ENCODE measurements at regions not wholly inside any gene's neighbourhood (a gene's known extent, or its start where the extent isn't known, plus 50 kb on each side); places are given as distances from the start of the nearest gene placed in this dataset.
A peak's percentile ranks its signal among the peaks of the same experiment; 100 is the strongest.

- DNase-seq = no peak
Measured at GRCh38 chr13:77423296-77423695, 96.4 kb upstream of the MYCBP2 start.

DNA sequence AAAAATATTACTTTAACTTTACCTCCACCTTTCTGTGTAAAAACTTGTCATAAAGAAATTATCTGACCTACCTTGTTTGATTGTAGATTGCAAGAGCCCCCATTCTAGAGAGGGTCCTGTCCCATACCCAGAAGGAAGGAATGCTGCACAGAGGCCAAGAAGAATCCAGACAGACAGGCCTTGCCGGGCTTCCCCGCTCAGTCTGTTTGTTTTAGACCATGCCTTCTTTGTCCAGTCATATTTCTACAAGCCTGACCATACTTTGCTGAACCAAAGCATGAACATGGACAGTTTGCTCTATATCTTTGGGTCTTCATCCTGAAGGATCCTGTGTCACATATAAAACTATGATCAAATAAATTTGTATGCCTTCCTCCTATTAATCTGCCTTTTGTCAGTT lies 95.8 kb upstream of the MYCBP2 start:
- DNase-seq = no peak

- DNase-seq = no peak
Measured at GRCh38 chr13:77417897-77418296, 91.0 kb upstream of the MYCBP2 start.

DNA sequence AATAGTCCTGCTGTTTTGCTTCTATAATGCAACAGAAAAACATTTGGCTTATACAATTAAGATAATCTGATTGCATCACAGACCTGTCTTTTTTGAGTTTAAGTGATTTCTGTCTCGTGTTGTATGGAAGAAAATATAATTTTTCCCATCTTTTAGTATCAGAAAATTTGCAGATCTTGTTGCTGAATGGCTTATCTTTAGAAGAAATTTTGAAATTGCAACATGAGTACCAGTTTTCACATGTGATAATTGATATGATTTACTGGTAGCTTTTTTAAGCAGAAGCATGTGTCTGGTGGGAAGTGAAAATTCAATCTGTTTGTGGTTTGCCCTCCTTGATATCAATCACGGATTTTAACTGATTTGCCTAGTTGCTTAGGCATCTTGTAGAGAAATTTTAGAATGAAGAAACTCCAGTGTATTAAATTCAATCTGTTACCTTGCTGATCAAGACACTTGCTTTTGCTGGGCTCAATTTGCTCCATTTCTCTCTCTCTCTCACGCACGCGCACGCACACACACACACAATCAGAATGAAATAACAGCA lies 89.8 kb upstream of the MYCBP2 start:
- no peak for DNase-seq

- peak in 1 of 2 donors; percentile 20 for DNase-seq
Measured at GRCh38 chr13:77415253-77416071, 88.6 kb upstream of the MYCBP2 start.

GRCh38 chr13:77412860-77413259 lies 86.0 kb upstream of the MYCBP2 start:
- no peak for DNase-seq

DNA sequence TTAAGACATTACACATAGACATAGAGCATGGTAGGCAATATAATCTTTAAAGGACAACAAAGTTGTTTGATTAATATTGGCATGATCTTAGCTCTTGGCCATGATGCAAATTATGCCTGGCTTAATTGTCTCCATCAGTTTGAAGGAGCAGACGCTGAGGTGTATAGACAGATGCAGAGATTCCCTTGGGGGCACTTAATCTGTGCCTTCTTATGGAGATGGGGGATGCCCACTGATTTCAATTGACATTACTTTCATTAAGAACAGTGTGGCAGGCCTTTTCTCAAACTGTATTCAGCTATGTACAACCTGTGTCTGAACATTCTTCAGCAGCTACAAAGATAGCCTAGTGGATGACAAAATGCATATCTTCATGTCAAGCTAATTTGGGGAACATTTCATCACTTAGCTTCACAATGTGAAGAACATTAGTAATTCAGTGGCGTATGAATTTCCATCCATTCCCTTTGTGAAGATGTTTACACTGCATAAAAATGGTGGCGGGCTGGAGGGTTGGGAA lies 85.3 kb upstream of the MYCBP2 start:
- no peak for DNase-seq

DNA sequence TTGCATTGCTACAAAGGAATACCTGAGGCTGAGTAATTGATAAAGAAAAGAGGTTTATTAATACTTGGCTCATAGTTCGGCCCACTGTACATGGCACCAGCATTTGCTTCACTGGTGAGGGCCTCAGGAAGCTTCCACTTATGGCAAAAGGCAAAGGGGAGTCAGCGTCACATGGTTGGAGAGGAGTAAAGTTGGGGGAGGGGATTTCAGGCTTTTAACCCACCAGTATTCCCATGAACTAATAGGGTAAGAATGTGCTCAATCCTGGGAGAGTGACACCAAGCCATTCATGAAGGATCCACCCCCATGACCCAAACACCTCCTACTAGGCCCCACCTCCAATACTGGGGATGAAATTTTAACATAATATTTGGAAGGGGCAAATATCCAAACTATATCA lies 82.5 kb upstream of the MYCBP2 start:
- no peak for DNase-seq

DNA sequence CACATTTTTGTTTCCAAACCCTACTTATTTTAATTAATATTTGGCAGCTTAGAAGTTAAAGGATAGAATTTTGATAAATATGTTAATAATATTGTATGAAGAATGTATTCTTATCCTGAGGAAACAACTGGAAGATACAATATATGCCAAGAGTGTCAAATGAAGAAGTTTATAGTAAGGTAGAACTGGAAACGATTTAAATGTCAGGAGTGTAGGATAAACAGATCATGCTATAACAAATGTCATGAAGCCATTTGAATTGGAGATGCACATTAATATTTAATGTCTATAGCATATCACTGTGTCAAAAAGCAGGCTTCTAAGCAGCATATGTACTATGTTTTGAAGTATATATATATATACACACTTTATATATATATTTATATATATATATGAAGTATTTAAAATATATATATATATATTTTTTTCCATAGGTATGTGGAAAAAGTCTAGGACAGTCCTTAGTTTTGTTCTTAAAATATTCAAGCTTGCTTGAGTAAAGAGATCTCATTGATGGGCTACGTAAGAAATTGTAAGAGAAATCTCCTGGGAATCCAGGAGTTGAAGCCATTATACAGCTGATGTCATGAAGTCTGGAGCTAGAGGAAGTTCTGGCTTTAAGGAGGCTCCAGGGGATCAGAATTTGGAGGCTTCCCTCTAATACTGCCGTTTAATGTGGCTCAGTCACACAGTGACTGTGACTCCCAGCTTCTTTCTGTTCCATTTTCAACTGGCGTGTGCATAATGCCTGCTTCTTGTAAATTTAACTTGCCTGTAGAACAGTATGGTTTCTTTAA lies 79.9 kb upstream of the MYCBP2 start:
- DNase-seq = no peak

GRCh38 chr13:77398825-77399620 lies 72.1 kb upstream of the MYCBP2 start:
- DNase-seq = no peak

GRCh38 chr13:77397636-77398035 lies 70.7 kb upstream of the MYCBP2 start:
- no peak for DNase-seq

GRCh38 chr13:77391475-77391874 lies 64.6 kb upstream of the MYCBP2 start:
- no peak for DNase-seq

GRCh38 chr13:77390391-77390790 lies 63.5 kb upstream of the MYCBP2 start:
- DNase-seq = no peak

DNA sequence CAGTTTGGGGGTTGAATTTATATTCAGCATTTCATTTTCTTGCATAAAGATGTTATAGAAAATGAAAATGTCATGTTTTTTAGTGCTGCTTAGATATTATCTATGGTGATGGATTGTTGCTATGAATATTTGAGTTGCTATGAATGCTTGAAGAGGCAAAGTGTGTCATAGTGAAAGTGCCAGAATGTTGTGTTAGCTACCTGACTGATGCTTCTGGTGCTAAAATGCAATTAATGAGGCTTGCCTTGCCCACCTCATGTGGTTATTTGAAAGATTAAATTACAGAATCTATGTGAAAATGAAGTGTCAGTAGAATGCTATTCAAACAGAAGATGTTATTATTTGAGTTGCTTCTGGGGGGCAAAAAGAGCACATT lies 62.7 kb upstream of the MYCBP2 start:
- DNase-seq = no peak

DNA sequence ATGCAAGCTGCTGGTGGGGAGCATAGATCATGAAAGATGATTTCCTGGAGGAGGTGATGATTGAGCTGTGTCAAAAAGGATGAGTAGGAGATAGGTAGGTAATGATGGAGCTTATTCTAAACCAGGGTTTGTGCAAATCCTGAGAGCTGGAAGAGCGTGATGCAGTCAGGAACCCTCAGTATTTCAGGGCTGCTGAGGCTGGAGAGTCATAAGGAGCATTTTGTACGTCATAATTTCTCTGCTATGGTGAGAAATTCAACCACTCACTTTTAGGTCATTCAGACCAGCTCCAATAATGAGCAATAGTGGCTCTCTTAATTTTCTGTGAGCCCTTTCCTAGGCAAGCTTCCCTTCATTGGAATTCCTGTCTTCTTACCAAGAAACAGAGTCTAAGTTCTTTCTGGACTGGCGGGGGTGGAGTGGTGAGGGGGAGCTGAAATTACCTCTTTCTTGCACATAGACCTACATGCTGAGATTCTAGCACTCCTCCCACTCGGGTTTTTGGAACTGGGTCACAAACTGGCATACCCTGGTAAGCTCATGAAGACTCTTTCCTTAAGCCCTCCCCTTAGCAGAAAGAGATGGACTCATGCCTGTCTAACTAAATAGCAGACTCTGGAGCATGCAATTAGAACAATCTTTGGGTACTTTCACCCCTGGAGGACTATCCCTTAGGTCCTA lies 62.2 kb upstream of the MYCBP2 start:
- no peak for DNase-seq

DNA sequence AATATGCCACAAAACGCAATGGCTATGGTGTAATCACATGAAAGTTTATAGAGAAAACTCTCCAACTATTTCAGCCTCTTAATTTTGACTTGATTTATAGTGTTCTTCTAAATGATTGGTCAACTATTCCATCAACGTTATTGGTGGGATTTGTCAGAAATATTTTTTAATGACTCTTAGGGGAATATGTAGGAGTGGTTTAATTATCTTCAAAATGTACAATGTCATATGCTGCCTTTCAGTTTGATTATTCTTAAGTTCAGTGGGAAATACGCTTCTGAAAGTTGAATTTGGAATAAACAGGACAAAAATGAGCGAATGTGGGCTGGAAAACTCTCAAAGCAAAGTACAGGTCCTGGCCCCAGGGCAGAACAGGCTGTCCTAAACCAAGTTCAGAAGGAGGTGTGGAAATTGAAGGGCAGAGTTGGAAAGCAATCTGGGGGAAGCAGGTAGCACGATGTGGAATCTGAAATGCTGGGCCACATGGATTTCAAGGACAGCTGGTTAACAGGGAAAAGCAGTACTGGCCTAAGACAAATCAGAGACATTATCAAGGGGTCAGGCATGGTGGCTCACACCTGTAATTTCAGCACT lies 60.8 kb upstream of the MYCBP2 start:
- no peak for DNase-seq

- DNase-seq = no peak
Measured at GRCh38 chr13:77386880-77387606, 60.1 kb upstream of the MYCBP2 start.

DNA sequence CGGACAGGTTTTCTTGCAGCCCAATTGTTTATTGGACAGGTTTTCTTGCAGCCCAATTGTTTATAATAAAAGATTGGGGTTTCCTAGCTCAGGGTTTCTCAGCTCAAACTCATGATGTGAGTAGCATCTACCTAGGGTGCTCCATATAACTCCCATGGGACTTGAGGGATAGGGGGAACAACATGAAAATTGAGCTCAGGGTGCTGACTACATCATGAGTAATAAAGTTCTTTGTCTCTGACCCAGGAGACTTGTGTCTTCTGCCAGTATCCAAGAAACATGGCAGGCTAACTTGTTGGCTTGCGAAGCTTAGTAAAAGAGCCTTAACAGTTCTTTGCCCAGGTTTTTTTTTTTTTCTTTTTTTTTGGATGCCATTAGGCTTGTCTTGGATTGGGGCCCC lies 59.2 kb upstream of the MYCBP2 start:
- DNase-seq = no peak

DNA sequence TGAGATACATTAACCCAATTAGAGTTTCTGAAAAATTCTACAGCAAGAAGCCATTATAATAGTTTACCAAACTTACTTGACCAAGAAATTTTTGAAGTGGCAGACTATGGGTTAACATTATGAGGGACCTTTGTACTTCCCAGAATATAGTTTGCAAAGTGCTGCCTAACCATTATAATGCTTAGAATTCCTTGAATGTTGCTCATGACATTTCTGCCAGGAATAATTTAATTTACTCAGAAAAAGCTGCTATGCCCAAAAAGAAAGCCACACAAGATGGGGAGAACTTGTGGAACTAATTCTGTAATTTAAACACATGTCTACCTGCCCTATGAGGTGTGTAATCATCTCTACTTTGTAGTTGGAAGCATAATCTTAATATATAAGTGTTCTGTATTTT lies 58.1 kb upstream of the MYCBP2 start:
- no peak for DNase-seq

- DNase-seq = no peak
Measured at GRCh38 chr13:77383097-77383496, 56.2 kb upstream of the MYCBP2 start.
